Astrocyte of the spinal cord (primary cell): ENCODE measurements at regions not wholly inside any gene's neighbourhood (a gene's known extent, or its start where the extent isn't known, plus 50 kb on each side); places are given as distances from the start of the nearest gene placed in this dataset.

Source experiments
- DNase-seq: peaks from one replicate; pipeline ENCODE4 v3.0.0; 2011; ENCODE audit warnings: low read depth, low spot score
- H3K4me3 ChIP-seq: 2 replicates; pipeline ENCODE4 v1.5.1; 2011; ENCODE audit warnings: low read depth, mild to moderate bottlenecking, low read length, moderate library complexity
- CTCF ChIP-seq: IDR thresholded peaks from 2 replicates; pipeline ENCODE4 v1.5.1; 2012; ENCODE audit warnings: low read depth, mild to moderate bottlenecking, low read length, inconsistent platforms
- in situ Hi-C: cut with HindIII; loops from 2 replicates; pipeline ENCODE4 v1.10.0; 2017; ENCODE audit warnings: low sequenced_read_pairs

DNA sequence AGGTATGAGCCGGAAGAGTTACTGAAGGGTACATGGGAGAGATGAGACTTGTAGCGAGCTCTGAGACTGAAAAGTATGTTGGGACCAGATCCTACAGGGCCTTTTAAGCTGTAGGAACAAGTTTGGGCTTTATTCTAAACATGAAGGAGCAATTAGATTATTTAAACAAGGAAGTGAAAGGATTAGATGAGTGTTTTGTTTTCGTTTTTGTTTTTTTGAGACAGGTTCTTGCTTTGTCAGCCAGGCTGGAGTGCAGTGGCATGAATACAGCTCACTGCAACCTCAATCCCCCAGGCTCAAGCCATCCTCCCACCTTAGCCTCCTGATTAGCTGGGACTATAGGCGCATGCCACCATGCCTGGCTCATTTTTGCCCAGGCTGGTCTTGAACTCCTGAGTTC, 110.7 kb downstream of the C1D start:
- in situ Hi-C loops = no loop called here
- TF ChIP-seq CTCF = no peak
- DNase-seq = no peak
- H3K4me3 ChIP-seq = no peak overlapping the region

- DNase-seq = no peak
- H3K4me3 ChIP-seq = no peak overlapping the region
- in situ Hi-C loops = no loop called here
- TF ChIP-seq CTCF = no peak
Measured at GRCh38 chr2:67954093-67954748, 108.6 kb downstream of the C1D start.

GRCh38 chr2:67955748-67956603, 106.8 kb downstream of the C1D start:
- TF ChIP-seq CTCF = no peak
- no peak overlapping the region for H3K4me3 ChIP-seq
- DNase-seq = no peak
- in situ Hi-C loops = no loop called here

DNA sequence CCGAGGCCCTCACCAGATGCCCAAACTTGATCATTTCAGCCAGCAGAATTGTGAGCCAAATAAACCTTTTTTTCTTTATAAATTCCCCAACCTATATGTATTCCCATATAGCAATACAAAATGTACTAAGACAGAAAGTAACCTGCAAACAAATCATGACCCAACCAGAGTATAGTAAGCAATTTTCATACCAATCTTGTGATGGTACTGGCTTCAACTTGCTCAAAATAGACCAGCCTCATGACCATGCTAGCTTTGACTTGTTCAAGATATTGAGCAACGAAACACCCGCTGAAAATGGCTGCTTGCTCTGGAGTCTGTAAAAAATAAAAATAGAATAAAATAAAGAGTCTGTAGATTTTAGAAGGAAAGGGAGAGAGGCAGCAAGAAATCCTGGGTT, 97.6 kb downstream of the C1D start:
- no peak for DNase-seq
- H3K4me3 ChIP-seq = no peak overlapping the region
- no peak for TF ChIP-seq CTCF
- in situ Hi-C loops = no loop called here

- H3K4me3 ChIP-seq = no peak overlapping the region
- no peak for DNase-seq
- in situ Hi-C loops = no loop called here
- no peak for TF ChIP-seq CTCF
Measured at GRCh38 chr2:67970071-67970470, 92.7 kb downstream of the C1D start.

GRCh38 chr2:67970542-67970941, 92.3 kb downstream of the C1D start:
- no peak for TF ChIP-seq CTCF
- H3K4me3 ChIP-seq = no peak overlapping the region
- in situ Hi-C loops = no loop called here
- no peak for DNase-seq
